ENCODE measurements at regions not wholly inside any gene's neighbourhood (a gene's known extent, or its start where the extent isn't known, plus 50 kb on each side); places are given as distances from the start of the nearest gene placed in this dataset.

GRCh38 chr11:109308551-109308950 is 113.4 kb upstream of the C11orf87 start:
- Mint-ChIP-seq H3K27ac (ENCODE audit: unreplicated experiment) (no peak overlapping the region), H3K4me1 (ENCODE audit: unreplicated experiment) (no peaks in the 10 kb centered on the region), H3K36me3 (ENCODE audit: low read depth, unreplicated experiment) (no peaks in the 10 kb centered on the region), H3K27me3 (ENCODE audit: unreplicated experiment) (no peaks in the 10 kb centered on the region), H3K4me3 (ENCODE audit: unreplicated experiment) (no peak overlapping the region), H3K9me3 (ENCODE audit: unreplicated experiment) (no peaks in the 10 kb centered on the region)
- no peak for TF ChIP-seq CTCF (IDR thresholded peaks at IDR 0.05; ENCODE audit: unreplicated experiment)
- DNase-seq (ENCODE audit: low spot score) = no peak

GRCh38 chr11:109309153-109309552 is 112.8 kb upstream of the C11orf87 start:
- Mint-ChIP-seq H3K4me3 (ENCODE audit: unreplicated experiment) (no peak overlapping the region), H3K4me1 (ENCODE audit: unreplicated experiment) (no peaks in the 10 kb centered on the region), H3K27ac (ENCODE audit: unreplicated experiment) (no peak overlapping the region), H3K27me3 (ENCODE audit: unreplicated experiment) (no peaks in the 10 kb centered on the region), H3K9me3 (ENCODE audit: unreplicated experiment) (no peaks in the 10 kb centered on the region), H3K36me3 (ENCODE audit: low read depth, unreplicated experiment) (no peaks in the 10 kb centered on the region)
- DNase-seq (ENCODE audit: low spot score) = no peak
- TF ChIP-seq CTCF (IDR thresholded peaks at IDR 0.05; ENCODE audit: unreplicated experiment) = no peak

GRCh38 chr11:109317726-109318125 is 104.3 kb upstream of the C11orf87 start:
- no peak overlapping the region for H3K27ac Mint-ChIP-seq (ENCODE audit: unreplicated experiment)
- no peaks in the 10 kb centered on the region for H3K9me3 Mint-ChIP-seq (ENCODE audit: unreplicated experiment)
- no peaks in the 10 kb centered on the region for H3K36me3 Mint-ChIP-seq (ENCODE audit: low read depth, unreplicated experiment)
- H3K27me3 Mint-ChIP-seq (ENCODE audit: unreplicated experiment) = peaks cover 2% of the 10 kb centered on the region
- TF ChIP-seq CTCF (IDR thresholded peaks at IDR 0.05; ENCODE audit: unreplicated experiment) = no peak
- no peak overlapping the region for H3K4me3 Mint-ChIP-seq (ENCODE audit: unreplicated experiment)
- H3K4me1 Mint-ChIP-seq (ENCODE audit: unreplicated experiment) = no peaks in the 10 kb centered on the region
- DNase-seq (ENCODE audit: low spot score) = no peak

GRCh38 chr11:109320595-109320994 is 101.4 kb upstream of the C11orf87 start:
- H3K36me3 Mint-ChIP-seq (ENCODE audit: low read depth, unreplicated experiment) = no peaks in the 10 kb centered on the region
- peaks cover 2% of the 10 kb centered on the region for H3K27me3 Mint-ChIP-seq (ENCODE audit: unreplicated experiment)
- DNase-seq (ENCODE audit: low spot score) = no peak
- H3K4me3 Mint-ChIP-seq (ENCODE audit: unreplicated experiment) = no peak overlapping the region
- TF ChIP-seq CTCF (IDR thresholded peaks at IDR 0.05; ENCODE audit: unreplicated experiment) = no peak
- H3K4me1 Mint-ChIP-seq (ENCODE audit: unreplicated experiment) = no peaks in the 10 kb centered on the region
- H3K9me3 Mint-ChIP-seq (ENCODE audit: unreplicated experiment) = no peaks in the 10 kb centered on the region
- no peak overlapping the region for H3K27ac Mint-ChIP-seq (ENCODE audit: unreplicated experiment)

- Mint-ChIP-seq H3K4me3 (ENCODE audit: unreplicated experiment) (no peak overlapping the region), H3K27ac (ENCODE audit: unreplicated experiment) (no peak overlapping the region), H3K9me3 (ENCODE audit: unreplicated experiment) (no peaks in the 10 kb centered on the region), H3K4me1 (ENCODE audit: unreplicated experiment) (no peaks in the 10 kb centered on the region), H3K27me3 (ENCODE audit: unreplicated experiment) (peaks cover 3% of the 10 kb centered on the region), H3K36me3 (ENCODE audit: low read depth, unreplicated experiment) (no peaks in the 10 kb centered on the region)
- no peak for DNase-seq (ENCODE audit: low spot score)
- TF ChIP-seq CTCF (IDR thresholded peaks at IDR 0.05; ENCODE audit: unreplicated experiment) = no peak
Measured at GRCh38 chr11:109326781-109327180, 95.2 kb upstream of the C11orf87 start.
